ENCODE measurements at regions not wholly inside any gene's neighbourhood (a gene's known extent, or its start where the extent isn't known, plus 50 kb on each side); places are given as distances from the start of the nearest gene placed in this dataset.

DNA sequence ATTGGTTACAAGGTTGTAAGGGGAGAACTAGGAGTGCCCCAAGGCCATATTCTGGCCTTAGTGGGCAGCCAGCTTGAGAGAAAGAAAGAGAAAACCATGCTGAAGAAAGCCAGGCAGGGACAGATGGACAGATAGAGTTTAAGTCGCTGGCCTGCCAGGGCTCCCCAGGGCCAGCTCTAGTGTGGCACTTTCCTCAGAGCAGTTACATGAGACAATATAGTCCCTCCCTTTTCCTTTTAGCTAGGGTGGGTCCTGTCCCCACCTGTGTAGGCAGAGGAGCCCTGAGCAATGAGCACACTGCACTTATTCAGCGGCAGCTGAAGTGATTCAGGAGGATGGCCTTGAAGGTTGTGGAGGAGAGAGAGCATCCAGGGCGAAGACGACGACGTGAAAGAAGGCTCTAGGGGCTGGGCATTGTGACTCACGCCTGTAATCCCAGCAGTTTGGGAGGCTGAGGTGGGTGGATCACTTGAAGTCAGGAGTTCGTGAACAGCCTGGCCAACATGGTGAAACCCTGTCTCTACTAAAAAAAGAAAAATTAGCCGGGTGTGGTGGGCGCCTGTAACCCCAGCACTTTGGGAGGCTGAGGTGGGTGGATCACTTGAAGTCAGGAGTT, 152.0 kb upstream of the SLC1A4 start:
- TF ChIP-seq CTCF (conservative IDR thresholded peaks at IDR 0.05; ENCODE audit: low read depth, low read length) (no peak), EZH2 (IDR thresholded peaks at IDR 0.05; ENCODE audit: low read length, unreplicated experiment) (no peak), EZH2phosphoT487 (IDR thresholded peaks at IDR 0.05; ENCODE audit: borderline replicate concordance, low read length) (no peak)

Measured in PC-3 (cell line).